Panc1 (cell line): ENCODE measurements at regions not wholly inside any gene's neighbourhood (a gene's known extent, or its start where the extent isn't known, plus 50 kb on each side); places are given as distances from the start of the nearest gene placed in this dataset.
"Not testable (repeated sequence)": the region's sequence is repeated elsewhere in the genome, so short reads cannot be mapped to it uniquely, and the experiment has no call there.

Experiments used
- SIN3A ChIP-seq: IDR thresholded peaks from 2 replicates; pipeline ENCODE4 v1.6.1; 2012; ENCODE audit warnings: low read depth, mild to moderate bottlenecking, low read length, moderate library complexity, borderline replicate concordance; ENCODE audit not compliant: insufficient read depth
- TF ChIP-seq, protein P1 (sequence below): fragments of 450-650 bp; IDR thresholded peaks from 2 replicates; pipeline ENCODE4 v1.5.1; 2017; ENCODE audit warnings: mild to moderate bottlenecking

DNA sequence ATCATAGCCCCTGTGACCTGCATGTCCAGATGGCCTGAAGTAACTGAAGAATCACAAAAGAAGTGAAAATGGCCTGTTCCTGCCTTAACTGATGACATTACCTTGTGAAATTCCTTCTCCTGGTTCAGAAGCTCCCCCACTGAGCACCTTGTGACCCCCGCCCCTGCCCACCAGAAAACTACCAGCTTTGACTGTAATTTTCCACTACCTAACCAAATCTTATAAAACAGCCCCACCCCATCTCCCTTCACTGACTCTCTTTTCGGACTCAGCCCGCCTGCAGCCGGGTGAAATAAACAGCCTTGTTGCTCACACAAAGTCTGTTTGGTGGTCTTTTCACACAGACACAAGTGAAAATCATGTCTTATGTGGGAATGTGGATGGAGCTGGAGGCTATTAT is 373.9 kb upstream of the TRPC7 start:
- TF ChIP-seq SIN3A: not testable (repeated sequence)
- TF ChIP-seq, protein P1, sequence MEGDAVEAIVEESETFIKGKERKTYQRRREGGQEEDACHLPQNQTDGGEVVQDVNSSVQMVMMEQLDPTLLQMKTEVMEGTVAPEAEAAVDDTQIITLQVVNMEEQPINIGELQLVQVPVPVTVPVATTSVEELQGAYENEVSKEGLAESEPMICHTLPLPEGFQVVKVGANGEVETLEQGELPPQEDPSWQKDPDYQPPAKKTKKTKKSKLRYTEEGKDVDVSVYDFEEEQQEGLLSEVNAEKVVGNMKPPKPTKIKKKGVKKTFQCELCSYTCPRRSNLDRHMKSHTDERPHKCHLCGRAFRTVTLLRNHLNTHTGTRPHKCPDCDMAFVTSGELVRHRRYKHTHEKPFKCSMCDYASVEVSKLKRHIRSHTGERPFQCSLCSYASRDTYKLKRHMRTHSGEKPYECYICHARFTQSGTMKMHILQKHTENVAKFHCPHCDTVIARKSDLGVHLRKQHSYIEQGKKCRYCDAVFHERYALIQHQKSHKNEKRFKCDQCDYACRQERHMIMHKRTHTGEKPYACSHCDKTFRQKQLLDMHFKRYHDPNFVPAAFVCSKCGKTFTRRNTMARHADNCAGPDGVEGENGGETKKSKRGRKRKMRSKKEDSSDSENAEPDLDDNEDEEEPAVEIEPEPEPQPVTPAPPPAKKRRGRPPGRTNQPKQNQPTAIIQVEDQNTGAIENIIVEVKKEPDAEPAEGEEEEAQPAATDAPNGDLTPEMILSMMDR: not testable (repeated sequence)
